Middle frontal gyrus (tissue), 1 donor: ENCODE measurements at regions not wholly inside any gene's neighbourhood (a gene's known extent, or its start where the extent isn't known, plus 50 kb on each side); places are given as distances from the start of the nearest gene placed in this dataset.

Experiments used
- DNase-seq: peaks from one replicate; pipeline ENCODE4 v3.0.0-alpha.2; 2015; ENCODE audit warnings: low spot score; ENCODE audit errors: extremely low spot score

DNA sequence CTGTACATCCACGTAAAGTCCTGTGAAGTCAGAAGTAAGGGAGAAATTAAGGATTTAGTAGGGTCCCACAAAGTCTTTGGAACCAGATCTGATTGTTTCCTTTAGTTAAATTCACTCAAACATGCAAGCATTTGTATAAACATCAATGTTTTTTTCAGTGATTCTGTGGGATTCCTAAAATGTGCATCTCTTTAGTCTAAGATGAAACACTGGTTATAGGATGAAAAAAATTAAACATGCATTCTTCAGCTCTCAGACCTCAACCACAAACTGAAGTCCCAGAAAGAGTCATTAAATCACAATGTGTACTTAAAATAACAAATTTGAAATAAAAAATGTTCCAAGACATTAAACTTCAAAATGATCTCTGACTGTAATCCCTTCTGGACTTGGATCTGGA lies 76.5 kb upstream of the APCDD1 start:
- DNase-seq: no peak

DNA sequence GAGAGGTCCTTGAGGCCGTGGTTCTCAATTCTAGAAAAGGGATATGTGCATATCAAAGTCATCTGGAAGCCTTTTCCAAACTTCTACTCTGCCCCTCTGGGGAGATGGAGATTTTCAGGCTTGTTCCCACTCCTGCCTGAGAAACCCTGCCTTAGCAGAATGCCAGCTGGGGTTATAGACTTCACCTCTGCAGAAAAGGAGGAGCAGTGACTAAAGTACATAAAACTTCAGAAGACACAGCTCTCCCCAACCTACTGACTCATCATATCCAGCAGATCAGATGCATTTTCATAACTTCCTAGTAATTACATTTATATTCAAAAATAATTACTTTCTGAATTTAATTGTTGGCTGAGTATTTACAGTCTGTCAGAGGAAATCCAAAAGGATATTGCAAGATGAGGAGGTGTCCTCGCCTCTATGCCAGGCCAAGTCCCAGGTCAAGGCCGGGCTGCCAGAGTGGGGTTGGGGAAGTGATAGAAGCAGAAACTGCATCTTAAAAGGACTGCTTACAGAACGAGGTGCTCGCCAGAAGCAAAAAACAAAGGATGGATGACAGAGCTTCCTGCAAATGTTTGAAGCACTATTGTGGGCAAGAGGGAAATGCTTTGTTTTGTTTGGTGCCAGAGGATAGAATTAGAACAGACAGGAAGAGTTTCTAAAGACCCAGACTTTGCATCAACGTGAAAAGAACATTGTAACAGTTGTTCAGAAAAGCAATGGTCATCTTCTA lies 75.6 kb upstream of the APCDD1 start:
- no peak for DNase-seq

GRCh38 chr18:10379522-10379921 lies 74.9 kb upstream of the APCDD1 start:
- DNase-seq: no peak

GRCh38 chr18:10381516-10381915 lies 72.9 kb upstream of the APCDD1 start:
- DNase-seq: no peak

DNA sequence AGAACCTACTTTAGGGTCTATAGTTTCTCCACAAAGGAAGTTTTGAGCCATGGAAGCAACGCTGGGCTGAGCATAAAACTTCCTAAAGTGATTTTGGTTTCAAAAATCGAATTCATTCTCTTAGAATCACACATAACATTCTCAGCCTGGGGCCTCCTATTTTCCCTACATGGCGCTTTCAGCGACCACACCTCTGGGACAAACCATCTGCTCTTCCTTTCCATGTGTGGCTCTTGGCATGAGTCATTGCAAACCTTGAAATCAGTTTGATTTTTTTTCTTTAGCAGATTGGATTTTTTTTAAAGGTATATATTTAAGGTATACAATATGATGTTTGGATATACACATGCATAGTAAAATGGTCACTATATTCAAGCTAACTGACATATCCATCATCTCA lies 72.5 kb upstream of the APCDD1 start:
- DNase-seq: no peak

- DNase-seq: no peak
Measured at GRCh38 chr18:10386049-10386448, 68.4 kb upstream of the APCDD1 start.

DNA sequence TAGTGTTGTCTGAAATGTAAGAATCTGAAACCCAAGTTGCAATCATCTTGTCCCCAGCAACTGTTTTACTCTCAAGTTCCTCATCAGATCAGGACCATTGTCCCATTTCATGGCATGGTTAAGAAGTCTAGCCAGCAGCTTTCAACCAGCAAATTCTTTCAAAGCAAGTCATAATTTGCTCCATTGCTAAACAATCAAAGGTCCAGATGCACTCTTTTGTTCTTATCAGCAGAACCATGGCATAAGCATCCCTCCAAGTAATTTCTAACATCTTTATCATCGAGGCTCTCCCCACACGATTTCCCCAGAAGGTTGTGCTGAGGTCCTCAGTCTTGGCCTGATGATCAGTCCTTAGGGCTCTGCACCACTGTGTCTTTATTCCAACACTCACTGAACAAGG lies 67.5 kb upstream of the APCDD1 start:
- no peak for DNase-seq

DNA sequence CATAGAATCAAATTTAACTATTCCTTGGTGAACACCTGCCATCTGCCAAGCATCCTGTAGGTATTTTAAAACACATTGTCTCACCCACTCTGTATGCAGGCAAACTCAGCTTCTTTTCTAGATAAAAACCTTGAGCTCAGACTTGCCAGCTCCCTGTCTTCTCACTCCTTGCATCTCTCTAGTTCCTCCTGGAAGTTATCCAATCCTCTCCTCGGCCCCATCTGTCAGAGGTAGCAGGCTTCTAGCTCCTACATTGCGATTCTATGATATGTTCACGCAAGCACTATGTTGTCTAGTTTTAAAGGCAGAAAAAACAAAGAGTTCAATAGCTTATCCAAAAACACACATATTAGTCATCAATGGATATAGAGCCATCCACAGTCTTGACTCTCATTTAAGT lies 67.0 kb upstream of the APCDD1 start:
- DNase-seq: no peak

GRCh38 chr18:10388373-10388772 lies 66.1 kb upstream of the APCDD1 start:
- DNase-seq: no peak

GRCh38 chr18:10391506-10391905 lies 62.9 kb upstream of the APCDD1 start:
- DNase-seq: no peak

DNA sequence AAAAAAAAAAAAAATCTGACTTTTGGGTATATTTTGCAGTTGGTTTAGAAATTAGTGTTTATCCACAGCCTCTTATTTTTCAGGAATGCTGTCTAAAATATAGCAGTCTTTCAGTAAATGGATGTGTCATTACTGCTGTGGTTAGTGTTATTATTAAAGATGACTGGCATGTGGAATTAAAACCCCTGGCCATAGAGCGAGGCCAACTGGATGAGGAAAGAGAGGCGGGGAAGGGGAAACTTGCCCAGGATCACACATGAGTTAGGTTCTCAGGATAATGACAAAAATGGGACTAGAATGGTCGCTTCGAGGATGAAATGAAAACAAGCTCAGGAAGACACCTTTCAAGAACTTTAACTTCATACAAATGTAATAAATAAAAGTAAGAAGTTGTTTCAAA lies 57.4 kb upstream of the APCDD1 start:
- no peak for DNase-seq

DNA sequence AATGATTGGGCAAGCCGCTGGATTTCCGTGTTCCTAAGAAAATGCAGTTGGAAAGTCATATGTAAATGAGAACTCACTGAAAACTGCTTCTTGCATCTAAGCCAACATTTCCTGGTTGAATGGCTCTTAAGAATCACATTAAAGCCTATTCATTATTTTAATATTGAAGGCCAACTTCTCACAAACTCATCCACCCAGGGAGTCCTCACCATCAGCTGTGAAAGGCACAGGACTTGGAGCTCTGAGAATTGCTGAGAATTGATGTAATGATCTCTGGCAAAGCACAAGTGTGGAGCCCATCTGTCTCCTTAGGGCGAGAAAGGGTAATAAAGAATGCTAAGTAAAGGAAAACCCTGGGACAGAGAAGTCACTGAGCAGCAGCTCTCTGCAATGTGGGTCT lies 55.9 kb upstream of the APCDD1 start:
- no peak for DNase-seq

DNA sequence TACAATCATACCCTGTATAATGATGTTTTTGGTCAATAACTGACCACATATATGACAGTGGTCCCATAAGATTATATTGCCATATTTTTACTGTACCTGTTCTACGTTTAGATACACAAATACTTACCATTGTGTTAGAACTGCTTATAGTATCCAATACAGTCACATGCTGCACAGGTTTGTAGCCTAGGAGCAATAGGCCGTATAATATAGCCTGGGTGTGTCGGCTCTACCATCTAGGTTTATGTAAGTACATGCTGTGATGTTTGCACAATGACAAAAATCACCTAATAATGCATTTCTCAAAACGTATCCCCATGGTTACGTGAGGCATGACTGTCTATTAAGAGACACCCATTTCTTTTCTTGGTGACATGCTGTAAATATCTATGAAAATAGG lies 55.0 kb upstream of the APCDD1 start:
- no peak for DNase-seq

DNA sequence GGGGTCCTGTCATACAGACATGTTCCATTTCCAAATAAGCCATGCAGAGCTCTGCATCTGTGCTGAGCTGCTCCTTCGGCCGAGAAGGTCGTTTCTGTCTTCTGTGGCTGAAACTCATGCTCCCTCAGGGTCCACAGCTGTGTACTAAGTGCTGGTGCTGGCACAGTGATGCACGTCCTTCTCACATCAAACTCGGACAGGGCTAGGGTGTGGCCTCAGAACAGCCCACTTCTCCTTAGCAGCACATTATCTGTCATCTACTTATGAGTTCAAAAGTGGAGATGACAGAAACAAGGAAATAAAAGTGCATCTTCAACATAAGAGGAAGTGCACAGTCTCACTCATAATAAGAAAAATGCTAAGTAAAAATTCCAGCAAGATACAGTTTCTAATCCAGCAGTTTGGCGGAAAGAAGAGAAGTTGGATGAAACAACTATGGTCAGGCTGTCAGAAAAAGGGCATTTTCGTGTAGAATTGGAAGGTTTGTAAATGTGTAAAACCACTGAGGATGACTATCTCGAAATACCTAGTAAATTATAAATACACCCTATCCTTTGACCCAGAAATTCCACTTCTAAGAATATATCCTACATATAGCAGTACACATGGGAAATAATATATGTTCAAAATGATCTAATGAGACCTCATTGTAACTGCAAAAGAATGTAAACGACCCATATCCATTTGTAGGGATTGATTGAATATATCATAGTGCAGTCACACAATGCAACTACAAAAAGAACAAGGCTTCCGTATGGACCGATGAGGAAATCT lies 53.7 kb upstream of the APCDD1 start:
- no peak for DNase-seq

- no peak for DNase-seq
Measured at GRCh38 chr18:10401521-10401920, 52.9 kb upstream of the APCDD1 start.

- DNase-seq: no peak
Measured at GRCh38 chr18:10401930-10402329, 52.5 kb upstream of the APCDD1 start.

GRCh38 chr18:10402871-10403559 lies 51.4 kb upstream of the APCDD1 start:
- DNase-seq: no peak

DNA sequence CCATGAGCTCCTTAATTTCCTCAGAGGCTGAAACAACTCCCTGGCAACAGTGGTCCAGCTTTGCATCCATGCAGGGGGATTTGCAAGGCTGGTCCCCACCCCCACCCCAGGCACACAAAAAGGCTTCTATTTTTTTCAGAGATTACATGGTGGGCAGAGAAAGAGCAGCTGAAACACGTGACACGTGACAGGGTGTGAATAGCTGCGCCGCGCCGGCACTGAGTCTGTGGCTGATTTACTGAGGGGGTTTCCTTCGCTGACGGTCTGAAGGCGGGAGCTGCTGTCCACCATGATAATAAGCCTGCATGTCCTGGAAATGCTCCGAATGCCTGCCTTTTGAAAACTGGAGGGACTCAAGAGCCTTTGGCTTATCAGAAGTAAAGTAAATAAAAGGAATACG lies 50.7 kb upstream of the APCDD1 start:
- DNase-seq: no peak

- DNase-seq: no peak
Measured at GRCh38 chr18:10404168-10404567, 50.3 kb upstream of the APCDD1 start.
